ENCODE measurements at regions not wholly inside any gene's neighbourhood (a gene's known extent, or its start where the extent isn't known, plus 50 kb on each side); places are given as distances from the start of the nearest gene placed in this dataset.

GRCh38 chr4:10747186-10747585 is 62.6 kb upstream of the CLNK start:
- TF ChIP-seq BHLHE40 (IDR thresholded peaks at IDR 0.05; ENCODE audit: borderline replicate concordance) (no peak), TARDBP (IDR thresholded peaks at IDR 0.05) (no peak), SP1 (IDR thresholded peaks at IDR 0.05) (no peak), NFRKB (IDR thresholded peaks at IDR 0.05) (no peak), FOXA1 (IDR thresholded peaks at IDR 0.05) (no peak), HDGF (IDR thresholded peaks at IDR 0.05; ENCODE audit: borderline replicate concordance) (no peak), LEF1 (IDR thresholded peaks at IDR 0.05; ENCODE audit: borderline replicate concordance) (no peak), PKNOX1 (IDR thresholded peaks at IDR 0.05) (no peak), CTBP1 (IDR thresholded peaks at IDR 0.05; ENCODE audit: borderline replicate concordance) (no peak)

Measured in HEK293T (cell line).